ENCODE measurements at regions not wholly inside any gene's neighbourhood (a gene's known extent, or its start where the extent isn't known, plus 50 kb on each side); places are given as distances from the start of the nearest gene placed in this dataset.

DNA sequence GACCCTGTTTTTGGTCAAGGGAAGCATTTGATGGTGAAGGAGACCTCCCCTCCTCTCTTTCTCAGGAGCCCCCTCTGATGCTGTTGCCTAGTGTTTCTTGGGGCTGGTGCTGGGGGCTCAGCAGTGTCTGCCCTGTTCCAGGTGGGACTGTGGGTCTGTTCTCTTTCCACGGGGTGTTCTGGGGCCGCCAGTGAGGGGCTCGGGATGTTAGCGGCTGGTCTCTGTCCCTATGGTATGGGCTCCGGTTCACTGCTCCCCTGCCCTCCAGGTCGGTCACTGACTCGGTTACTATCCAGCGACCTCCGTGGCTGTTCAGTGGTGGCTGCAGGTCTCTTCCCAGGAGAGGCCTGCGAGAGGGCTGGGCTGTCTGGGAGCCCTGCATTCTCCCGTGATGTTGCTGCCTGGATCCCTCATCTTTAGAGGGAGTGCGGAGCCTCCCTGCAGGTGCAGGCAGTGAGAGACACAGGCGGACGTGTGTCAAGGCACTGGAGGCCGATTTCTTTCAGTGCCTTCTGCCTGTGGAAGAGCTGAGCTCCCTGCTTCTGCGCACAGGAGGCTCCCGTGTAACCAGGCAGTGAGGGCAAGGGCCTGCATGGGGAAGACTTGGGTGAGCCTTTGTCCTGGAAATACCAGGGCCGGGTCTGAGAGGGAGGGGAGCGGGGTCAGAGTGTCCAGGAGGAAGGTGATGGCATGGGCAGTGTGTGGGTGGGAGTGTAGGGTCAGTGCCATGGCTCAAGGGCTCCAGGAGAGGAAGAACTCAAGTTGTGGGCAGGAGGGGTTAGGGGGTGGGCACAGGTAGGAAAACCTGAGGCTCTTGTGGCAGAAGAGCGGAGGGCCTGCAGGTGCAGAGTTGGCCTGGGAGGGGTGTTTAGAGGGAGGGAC, 362.6 kb downstream of the TMEM121 start:
- Histone ChIP-seq H3K4me1 (ENCODE audit: low read depth, poor library complexity, severe bottlenecking) (no peaks in the 10 kb centered on the region), H3K79me2 (ENCODE audit: insufficient read depth, low read depth) (no peaks in the 10 kb centered on the region), H3K36me3 (ENCODE audit: insufficient read depth) (no peaks in the 10 kb centered on the region), H3K4me3 (IDR thresholded peaks at IDR 0.05; ENCODE audit: insufficient read depth, low read depth, low read length) (no peak overlapping the region), H3K9ac (no peak overlapping the region), H4K20me1 (ENCODE audit: insufficient read depth) (no peaks in the 10 kb centered on the region), H3K27ac (no peak overlapping the region), H2AFZ (ENCODE audit: low read depth) (no peak overlapping the region), H3K27me3 (ENCODE audit: insufficient read depth, low read depth) (no peaks in the 10 kb centered on the region), H3K4me2 (no peak overlapping the region)
- TF ChIP-seq, protein P1, sequence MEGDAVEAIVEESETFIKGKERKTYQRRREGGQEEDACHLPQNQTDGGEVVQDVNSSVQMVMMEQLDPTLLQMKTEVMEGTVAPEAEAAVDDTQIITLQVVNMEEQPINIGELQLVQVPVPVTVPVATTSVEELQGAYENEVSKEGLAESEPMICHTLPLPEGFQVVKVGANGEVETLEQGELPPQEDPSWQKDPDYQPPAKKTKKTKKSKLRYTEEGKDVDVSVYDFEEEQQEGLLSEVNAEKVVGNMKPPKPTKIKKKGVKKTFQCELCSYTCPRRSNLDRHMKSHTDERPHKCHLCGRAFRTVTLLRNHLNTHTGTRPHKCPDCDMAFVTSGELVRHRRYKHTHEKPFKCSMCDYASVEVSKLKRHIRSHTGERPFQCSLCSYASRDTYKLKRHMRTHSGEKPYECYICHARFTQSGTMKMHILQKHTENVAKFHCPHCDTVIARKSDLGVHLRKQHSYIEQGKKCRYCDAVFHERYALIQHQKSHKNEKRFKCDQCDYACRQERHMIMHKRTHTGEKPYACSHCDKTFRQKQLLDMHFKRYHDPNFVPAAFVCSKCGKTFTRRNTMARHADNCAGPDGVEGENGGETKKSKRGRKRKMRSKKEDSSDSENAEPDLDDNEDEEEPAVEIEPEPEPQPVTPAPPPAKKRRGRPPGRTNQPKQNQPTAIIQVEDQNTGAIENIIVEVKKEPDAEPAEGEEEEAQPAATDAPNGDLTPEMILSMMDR (conservative IDR thresholded peaks at IDR 0.05; ENCODE audit: low read depth, low read length) = no peak

DNA sequence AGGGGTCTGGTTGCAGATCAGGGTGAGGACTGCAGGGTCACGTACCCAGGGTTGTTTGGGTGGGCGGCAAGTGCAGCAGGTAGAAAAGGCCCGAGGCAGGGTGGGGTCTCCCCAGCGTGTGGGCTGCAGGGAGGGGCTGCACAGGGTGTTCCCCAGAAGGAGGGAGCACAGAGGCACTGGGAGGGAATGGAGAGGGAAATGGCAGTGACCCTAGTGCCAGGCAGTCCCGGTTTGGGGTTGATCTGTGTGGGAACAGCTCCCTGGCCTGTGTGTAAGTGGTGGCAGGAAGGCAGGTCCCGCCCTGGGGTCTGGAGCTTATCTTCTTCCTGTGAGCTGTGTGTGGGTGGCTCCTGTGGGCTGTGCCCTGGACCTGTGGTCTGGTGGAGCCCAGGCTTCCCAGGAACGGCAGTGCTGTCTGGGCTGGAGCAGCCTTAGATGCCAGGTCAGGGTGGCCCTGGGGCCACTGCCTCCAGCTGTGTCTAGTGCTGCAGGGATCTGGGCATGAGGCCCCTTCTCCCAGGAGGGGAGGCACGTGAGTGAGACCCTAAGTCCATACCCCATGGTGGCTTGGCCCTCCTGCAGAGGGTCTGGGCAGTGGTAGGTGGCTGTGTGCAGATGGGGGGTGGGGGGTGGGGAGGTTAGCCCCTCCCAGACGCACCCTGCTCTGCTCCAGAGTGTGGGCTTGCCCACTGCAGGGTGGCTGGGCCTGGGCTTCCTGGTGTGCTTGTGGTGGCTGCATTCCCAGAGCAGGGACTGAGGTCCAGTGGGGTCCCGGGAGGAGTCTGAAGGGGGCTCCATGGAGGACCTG, 363.5 kb downstream of the TMEM121 start:
- no peaks in the 10 kb centered on the region for H4K20me1 ChIP-seq (ENCODE audit: insufficient read depth)
- H3K4me2 ChIP-seq = no peak overlapping the region
- H3K79me2 ChIP-seq (ENCODE audit: insufficient read depth, low read depth) = no peaks in the 10 kb centered on the region
- no peaks in the 10 kb centered on the region for H3K36me3 ChIP-seq (ENCODE audit: insufficient read depth)
- no peak overlapping the region for H3K4me3 ChIP-seq (IDR thresholded peaks at IDR 0.05; ENCODE audit: insufficient read depth, low read depth, low read length)
- H3K4me1 ChIP-seq (ENCODE audit: low read depth, poor library complexity, severe bottlenecking) = no peaks in the 10 kb centered on the region
- no peak overlapping the region for H3K9ac ChIP-seq
- H3K27me3 ChIP-seq (ENCODE audit: insufficient read depth, low read depth) = no peaks in the 10 kb centered on the region
- TF ChIP-seq, protein P1 (conservative IDR thresholded peaks at IDR 0.05; ENCODE audit: low read depth, low read length) = no peak
- H3K27ac ChIP-seq = no peak overlapping the region
- H2AFZ ChIP-seq (ENCODE audit: low read depth) = no peak overlapping the region

DNA sequence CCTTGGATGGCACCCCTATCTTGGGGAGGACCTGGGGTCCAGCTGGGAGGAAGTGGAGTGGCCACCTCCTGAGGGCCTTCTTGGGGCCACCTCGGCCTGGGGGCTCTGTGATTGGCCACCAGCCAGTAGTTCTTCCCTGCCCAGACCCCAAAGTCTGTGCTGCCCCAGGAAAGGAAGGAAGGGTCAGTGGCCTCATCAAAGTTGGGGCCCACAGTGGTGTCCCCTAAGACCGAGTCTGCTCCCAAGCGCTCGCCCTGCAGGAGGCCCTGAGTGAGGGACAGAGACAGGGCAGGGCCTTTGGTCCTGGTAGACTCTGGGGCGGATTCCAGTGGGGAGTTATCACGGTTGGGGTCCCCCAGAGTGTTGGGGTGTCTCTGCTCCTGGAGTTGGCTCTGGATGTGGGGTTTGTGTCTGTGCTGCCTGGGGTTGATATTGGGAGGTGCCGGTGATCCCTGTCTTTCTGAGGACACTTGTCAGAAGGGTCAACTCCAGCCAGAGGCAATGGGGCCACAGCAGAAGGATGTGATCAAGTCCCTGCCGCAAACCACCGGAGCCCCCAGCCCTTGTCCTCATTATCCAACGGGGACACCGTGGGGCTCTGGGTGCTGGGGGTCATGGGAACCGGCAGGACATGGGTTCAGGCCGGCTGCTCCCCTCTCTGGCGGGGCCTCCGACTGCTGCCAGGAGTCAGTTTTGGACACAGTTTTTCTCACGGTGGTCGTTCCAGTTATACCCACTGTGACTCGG, 364.3 kb downstream of the TMEM121 start:
- Histone ChIP-seq H3K4me2 (no peak overlapping the region), H3K4me1 (ENCODE audit: low read depth, poor library complexity, severe bottlenecking) (no peaks in the 10 kb centered on the region), H3K79me2 (ENCODE audit: insufficient read depth, low read depth) (no peaks in the 10 kb centered on the region), H3K4me3 (IDR thresholded peaks at IDR 0.05; ENCODE audit: insufficient read depth, low read depth, low read length) (no peak overlapping the region), H2AFZ (ENCODE audit: low read depth) (no peak overlapping the region), H3K36me3 (ENCODE audit: insufficient read depth) (no peaks in the 10 kb centered on the region), H3K27ac (no peak overlapping the region), H3K27me3 (ENCODE audit: insufficient read depth, low read depth) (no peaks in the 10 kb centered on the region), H4K20me1 (ENCODE audit: insufficient read depth) (no peaks in the 10 kb centered on the region), H3K9ac (no peak overlapping the region)
- TF ChIP-seq, protein P1 (conservative IDR thresholded peaks at IDR 0.05; ENCODE audit: low read depth, low read length) = no peak

DNA sequence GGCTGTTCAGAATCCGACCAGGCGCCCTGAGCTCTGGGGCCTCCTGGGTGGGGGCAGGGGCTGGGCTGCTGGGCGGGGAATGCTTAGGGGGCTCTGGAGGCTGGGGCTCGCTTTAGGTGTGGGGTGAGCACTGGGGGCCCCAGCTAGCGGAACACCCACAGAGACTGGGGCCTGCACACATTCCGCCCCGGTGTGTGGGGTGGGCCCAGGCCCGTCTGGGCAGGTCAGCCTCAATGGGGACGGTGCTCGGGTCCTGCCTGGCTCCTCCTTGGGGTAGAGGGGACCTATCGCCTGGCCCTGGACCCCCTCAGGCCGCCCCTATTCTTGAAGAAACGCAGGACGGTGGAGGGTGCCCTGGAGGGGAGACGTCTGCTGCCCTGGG, 364.8 kb downstream of the TMEM121 start:
- no peak overlapping the region for H3K4me2 ChIP-seq
- no peaks in the 10 kb centered on the region for H3K79me2 ChIP-seq (ENCODE audit: insufficient read depth, low read depth)
- TF ChIP-seq, protein P1 (conservative IDR thresholded peaks at IDR 0.05; ENCODE audit: low read depth, low read length) = no peak
- H3K9ac ChIP-seq = no peak overlapping the region
- no peak overlapping the region for H2AFZ ChIP-seq (ENCODE audit: low read depth)
- no peaks in the 10 kb centered on the region for H3K4me1 ChIP-seq (ENCODE audit: low read depth, poor library complexity, severe bottlenecking)
- H3K27ac ChIP-seq = no peak overlapping the region
- H4K20me1 ChIP-seq (ENCODE audit: insufficient read depth) = no peaks in the 10 kb centered on the region
- no peaks in the 10 kb centered on the region for H3K36me3 ChIP-seq (ENCODE audit: insufficient read depth)
- H3K4me3 ChIP-seq (IDR thresholded peaks at IDR 0.05; ENCODE audit: insufficient read depth, low read depth, low read length) = no peak overlapping the region
- no peaks in the 10 kb centered on the region for H3K27me3 ChIP-seq (ENCODE audit: insufficient read depth, low read depth)
